ENCODE measurements at regions not wholly inside any gene's neighbourhood (a gene's known extent, or its start where the extent isn't known, plus 50 kb on each side); places are given as distances from the start of the nearest gene placed in this dataset.
"Not testable (repeated sequence)": the region's sequence is repeated elsewhere in the genome, so short reads cannot be mapped to it uniquely, and the experiment has no call there.

DNA sequence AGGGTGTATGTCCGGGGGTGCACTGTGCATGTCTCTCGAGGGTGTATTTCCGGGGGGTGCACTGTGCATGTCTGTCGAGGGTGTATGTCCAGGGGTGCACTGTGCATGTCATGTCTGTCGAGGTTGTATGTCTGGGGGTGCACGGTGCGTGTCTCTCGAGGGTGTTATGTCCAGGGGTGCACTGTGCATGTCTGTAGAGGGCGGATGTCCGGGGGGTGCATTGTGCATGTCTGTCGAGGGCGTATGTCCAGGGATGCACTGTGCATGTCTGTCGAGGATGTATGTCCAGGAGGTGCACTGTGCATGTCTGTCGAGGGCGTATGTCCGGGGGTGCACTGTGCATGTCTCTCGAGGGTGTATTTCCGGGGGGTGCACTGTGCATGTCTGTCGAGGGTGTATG lies 249.8 kb upstream of the MYT1L start:
- TF ChIP-seq EZH2 (IDR thresholded peaks at IDR 0.05); CTCF (IDR thresholded peaks at IDR 0.05 in 2 of 3, conservative IDR thresholded peaks at IDR 0.05 in 1 of 3; ENCODE audit: borderline replicate concordance in 1 of 3, insufficient read depth in 1 of 3, low read depth in 2 of 3, low read length in 2 of 3); MAX (IDR thresholded peaks at IDR 0.05); YY1 (IDR thresholded peaks at IDR 0.05; ENCODE audit: extremely low read depth, insufficient replicate concordance, low read depth, low read length); POLR2A (IDR thresholded peaks at IDR 0.05; ENCODE audit: borderline replicate concordance, extremely low read depth, insufficient read depth, insufficient read length); EZH2phosphoT487 (IDR thresholded peaks at IDR 0.05; ENCODE audit: borderline replicate concordance); SP1 (IDR thresholded peaks at IDR 0.05; ENCODE audit: low read depth); EGR1 (IDR thresholded peaks at IDR 0.05; ENCODE audit: low read depth); SRF (IDR thresholded peaks at IDR 0.05; ENCODE audit: low read depth); ZNF274 (IDR thresholded peaks at IDR 0.05; ENCODE audit: low read depth, low read length); POLR2AphosphoS5 (IDR thresholded peaks at IDR 0.05; ENCODE audit: low read depth, low read length); ZBTB33 (IDR thresholded peaks at IDR 0.05; ENCODE audit: extremely low read depth, insufficient replicate concordance, low read length): not testable (repeated sequence)
- TF ChIP-seq, protein P1, sequence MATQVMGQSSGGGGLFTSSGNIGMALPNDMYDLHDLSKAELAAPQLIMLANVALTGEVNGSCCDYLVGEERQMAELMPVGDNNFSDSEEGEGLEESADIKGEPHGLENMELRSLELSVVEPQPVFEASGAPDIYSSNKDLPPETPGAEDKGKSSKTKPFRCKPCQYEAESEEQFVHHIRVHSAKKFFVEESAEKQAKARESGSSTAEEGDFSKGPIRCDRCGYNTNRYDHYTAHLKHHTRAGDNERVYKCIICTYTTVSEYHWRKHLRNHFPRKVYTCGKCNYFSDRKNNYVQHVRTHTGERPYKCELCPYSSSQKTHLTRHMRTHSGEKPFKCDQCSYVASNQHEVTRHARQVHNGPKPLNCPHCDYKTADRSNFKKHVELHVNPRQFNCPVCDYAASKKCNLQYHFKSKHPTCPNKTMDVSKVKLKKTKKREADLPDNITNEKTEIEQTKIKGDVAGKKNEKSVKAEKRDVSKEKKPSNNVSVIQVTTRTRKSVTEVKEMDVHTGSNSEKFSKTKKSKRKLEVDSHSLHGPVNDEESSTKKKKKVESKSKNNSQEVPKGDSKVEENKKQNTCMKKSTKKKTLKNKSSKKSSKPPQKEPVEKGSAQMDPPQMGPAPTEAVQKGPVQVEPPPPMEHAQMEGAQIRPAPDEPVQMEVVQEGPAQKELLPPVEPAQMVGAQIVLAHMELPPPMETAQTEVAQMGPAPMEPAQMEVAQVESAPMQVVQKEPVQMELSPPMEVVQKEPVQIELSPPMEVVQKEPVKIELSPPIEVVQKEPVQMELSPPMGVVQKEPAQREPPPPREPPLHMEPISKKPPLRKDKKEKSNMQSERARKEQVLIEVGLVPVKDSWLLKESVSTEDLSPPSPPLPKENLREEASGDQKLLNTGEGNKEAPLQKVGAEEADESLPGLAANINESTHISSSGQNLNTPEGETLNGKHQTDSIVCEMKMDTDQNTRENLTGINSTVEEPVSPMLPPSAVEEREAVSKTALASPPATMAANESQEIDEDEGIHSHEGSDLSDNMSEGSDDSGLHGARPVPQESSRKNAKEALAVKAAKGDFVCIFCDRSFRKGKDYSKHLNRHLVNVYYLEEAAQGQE (IDR thresholded peaks at IDR 0.05; ENCODE audit: low read depth) = not testable (repeated sequence)

Measured in HCT116 (cell line).